ENCODE measurements at regions not wholly inside any gene's neighbourhood (a gene's known extent, or its start where the extent isn't known, plus 50 kb on each side); places are given as distances from the start of the nearest gene placed in this dataset.
A peak's percentile ranks its signal among the peaks of the same experiment; 100 is the strongest.

DNA sequence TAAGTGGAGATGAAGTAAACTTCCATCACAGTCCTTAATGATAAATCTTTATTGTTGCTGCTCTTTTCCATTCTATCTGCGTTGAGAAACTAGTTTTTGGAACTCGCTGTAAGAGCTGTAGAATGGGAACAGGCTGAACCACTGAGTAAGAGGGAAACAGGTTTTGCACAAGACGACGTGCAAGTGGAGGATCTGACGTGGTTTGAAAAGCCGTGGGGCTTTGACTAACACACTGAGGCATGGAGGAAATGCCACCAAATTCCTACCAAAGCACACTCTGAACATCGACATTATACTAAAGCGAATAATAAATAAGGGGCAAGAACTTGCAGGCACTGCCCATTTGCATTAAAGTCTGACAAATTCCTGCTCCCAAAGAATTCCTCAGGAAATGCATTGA lies 160.6 kb downstream of the KLF6 start:
- DNase-seq (ENCODE audit: low read depth): no peak

GRCh38 chr10:3623746-3624145 lies 161.3 kb downstream of the KLF6 start:
- DNase-seq (ENCODE audit: low read depth): peak; percentile 83

GRCh38 chr10:3622845-3623621 lies 162.0 kb downstream of the KLF6 start:
- DNase-seq (ENCODE audit: low read depth): peak; percentile 8

- no peak for DNase-seq (ENCODE audit: low read depth)
Observed at GRCh38 chr10:3622427-3622826, 162.6 kb downstream of the KLF6 start.

GRCh38 chr10:3620818-3621217 lies 164.2 kb downstream of the KLF6 start:
- DNase-seq (ENCODE audit: low read depth): no peak

DNA sequence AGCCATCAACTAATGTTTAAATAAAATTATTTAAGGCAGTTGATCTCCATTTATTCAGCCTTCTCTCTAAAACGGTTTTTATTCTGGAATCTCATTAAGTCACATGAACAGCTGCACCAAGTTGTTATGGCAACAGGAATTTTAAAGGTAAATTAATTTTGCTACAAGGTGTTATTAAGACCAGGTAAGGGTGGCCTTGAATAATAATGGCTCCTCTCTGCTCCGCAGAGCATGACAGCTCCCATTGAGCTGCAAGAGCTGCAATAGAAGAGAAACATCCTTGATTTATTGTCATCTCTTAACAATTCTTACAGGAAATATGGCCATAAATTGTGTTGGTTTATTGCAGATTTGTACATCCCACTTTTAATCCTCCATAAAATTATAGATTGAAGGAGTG lies 165.8 kb downstream of the KLF6 start:
- no peak for DNase-seq (ENCODE audit: low read depth)

DNA sequence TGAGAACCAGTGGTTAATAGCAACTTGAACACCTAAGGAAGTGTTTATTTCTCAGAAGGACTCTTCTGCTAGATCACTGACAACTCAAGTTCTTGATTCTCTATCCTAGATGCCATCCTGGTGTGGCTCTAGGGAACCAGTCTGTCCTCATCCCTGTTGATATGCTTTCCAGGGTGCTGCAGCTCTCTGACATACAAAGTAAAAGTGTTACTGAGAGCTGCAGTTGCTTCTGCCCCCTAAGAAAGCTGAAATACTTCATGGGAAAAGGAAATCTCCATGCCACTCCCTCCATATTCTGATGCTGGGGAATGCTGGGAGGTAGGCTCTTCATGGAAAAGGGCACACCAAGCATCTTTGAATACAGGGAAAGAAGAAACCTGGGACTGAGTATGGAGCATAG lies 168.1 kb downstream of the KLF6 start:
- no peak for DNase-seq (ENCODE audit: low read depth)

DNA sequence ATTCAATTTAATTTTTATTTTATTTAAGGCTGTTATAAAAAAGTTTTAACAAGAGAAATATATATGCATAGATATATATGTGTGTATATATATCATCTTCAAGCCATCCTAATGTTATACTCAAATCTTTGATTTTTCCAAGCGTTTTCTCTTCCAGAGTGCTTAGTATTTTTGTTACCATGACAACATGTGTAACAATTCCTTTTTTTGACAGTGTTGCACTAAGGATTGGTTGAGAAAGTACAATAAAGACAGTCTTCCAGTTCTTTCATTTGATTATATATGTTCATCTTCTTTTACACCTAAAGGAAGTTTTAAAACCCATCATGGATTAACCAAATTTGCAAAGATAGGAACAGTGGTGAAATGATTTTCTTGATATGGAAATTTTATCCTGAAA lies 171.7 kb downstream of the KLF6 start:
- no peak for DNase-seq (ENCODE audit: low read depth)

- no peak for DNase-seq (ENCODE audit: low read depth)
Observed at GRCh38 chr10:3612183-3613001, 172.6 kb downstream of the KLF6 start.

GRCh38 chr10:3606309-3606708 lies 178.7 kb downstream of the KLF6 start:
- DNase-seq (ENCODE audit: low read depth): no peak

GRCh38 chr10:3605882-3606281 lies 179.1 kb downstream of the KLF6 start:
- DNase-seq (ENCODE audit: low read depth): no peak

DNA sequence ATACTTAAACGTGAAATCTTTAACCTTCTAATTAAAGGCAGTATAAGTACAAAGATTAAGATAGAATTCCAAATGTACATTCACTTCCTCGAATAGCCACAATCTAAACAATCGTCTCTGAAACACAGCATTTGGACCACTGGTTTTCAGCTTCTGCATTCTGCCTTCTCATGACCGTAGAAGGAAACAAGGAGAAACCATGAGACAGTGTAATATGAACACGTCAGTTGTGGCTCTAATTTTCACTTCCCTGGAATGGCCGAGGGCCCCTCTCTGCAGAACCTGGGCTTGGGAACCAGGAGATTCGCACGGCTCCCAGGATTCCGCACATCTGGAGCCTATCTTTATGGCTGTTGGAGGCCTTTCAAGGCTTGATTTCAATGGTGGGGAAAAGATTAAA lies 189.3 kb downstream of the KLF6 start:
- DNase-seq (ENCODE audit: low read depth): no peak

DNA sequence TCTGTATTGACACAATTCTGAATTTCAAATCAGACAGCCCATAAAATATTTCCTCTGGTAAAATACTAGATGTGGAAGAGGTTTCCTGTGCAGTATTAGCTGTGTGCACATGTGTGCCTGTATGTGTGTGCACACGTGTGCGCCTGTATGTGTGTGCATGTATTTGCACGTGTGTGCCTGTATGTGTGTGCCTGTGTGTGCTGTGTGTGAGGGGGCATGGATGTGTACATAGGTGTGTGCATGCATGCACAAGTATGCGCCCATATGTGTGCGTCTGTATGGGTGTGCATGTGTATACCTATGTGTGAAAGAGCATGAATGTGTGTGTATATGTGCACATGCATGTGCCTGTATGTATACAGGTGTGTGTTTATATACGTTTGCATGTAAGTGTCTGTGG lies 191.4 kb downstream of the KLF6 start:
- no peak for DNase-seq (ENCODE audit: low read depth)

GRCh38 chr10:3592424-3592823 lies 192.6 kb downstream of the KLF6 start:
- DNase-seq (ENCODE audit: low read depth): no peak

DNA sequence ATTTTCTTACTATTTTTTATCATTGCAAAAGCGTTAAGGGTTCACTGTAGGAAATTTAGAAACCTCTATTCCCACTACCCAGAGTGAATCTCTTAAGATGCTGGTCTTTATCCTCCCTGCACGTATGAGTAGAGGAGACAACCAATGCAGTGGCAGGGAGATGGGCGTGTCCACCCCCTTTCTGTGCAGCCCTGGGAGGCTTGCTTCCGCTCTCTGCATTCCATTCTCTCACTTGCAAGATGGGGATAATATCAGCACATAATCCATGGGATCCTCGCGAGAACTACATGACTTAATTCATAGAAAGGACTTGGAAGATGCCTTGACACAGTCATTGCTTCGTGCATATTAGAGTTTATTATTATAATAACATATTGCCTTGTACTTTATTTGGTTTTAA lies 196.2 kb downstream of the KLF6 start:
- no peak for DNase-seq (ENCODE audit: low read depth)

DNA sequence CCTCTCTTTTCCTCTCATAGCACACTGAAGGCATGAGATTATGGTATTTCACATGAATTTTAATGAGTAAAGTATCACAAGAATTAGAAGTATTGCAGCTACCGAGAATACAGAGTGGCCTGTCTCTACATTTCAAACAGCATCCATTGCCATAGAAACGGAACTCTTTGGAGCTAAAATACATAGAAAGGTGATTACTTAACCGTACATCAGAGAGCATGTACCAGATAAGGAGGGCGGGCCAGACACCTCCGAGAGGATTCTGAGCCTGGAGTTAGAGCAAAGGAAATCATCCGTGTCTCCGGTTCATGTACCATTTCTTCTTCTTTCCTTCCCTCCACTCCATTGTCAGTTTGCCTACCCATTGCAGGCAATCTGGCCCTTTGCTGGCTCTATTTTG lies 196.7 kb downstream of the KLF6 start:
- DNase-seq (ENCODE audit: low read depth): no peak

DNA sequence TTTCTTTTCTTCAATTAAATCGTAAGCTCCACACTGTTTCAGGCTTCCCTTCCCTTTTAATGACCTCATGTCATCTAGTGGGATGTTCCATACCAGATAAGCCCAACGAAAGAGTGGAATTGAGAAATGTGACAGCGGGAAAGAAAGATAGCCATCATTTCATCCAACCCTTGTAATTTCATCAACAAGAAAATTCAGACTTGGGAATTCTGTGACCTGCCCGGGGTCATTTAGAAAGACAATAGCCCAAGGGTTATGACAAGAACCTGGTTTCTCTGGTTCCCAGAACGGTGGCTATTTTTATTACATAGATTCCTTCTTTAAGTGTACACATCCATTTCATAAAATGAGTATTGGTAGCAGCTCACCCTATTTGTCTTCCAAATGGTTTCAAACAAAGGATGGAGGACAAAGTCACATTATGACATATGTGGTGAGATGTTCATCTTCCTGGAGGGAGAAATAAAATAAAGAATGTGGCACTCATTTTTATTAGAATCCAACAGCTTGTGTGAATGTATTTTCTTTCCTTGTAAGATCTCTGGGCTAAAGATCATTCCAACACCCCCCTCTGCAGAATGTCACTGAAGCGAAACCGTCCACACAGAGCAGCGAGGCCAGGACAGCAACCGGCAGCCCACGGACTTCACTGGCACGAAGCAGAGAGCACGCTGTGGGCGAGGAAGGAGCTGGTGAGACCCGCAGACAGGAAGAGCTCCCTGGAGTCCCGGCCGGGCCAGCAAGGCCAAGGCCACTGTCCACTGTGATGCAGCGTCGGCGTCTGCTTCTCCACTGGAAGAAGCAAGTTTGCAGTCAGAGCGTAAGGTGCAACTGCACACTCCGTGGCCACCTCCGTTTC lies 199.9 kb downstream of the KLF6 start:
- no peak for DNase-seq (ENCODE audit: low read depth)

DNA sequence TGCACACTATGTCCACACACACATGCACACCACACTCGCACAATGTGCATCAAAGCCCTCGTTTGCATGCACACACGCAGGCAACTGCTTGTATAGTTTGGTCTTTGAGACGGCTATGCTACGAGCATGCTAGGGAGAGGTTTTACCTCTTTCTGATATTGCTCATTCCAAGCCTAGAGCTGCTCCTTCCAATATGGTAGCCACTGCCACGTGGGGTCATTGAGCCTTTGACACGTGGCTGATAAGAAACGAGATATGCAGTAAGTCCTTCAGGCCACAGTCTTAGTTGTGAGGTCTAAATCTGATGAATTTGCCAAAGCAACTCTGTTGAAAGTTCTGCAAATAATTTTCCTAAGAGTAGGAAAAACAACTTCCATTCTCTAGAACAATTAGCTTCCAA lies 204.4 kb downstream of the KLF6 start:
- DNase-seq (ENCODE audit: low read depth): no peak

GRCh38 chr10:3579845-3580244 lies 205.2 kb downstream of the KLF6 start:
- no peak for DNase-seq (ENCODE audit: low read depth)

DNA sequence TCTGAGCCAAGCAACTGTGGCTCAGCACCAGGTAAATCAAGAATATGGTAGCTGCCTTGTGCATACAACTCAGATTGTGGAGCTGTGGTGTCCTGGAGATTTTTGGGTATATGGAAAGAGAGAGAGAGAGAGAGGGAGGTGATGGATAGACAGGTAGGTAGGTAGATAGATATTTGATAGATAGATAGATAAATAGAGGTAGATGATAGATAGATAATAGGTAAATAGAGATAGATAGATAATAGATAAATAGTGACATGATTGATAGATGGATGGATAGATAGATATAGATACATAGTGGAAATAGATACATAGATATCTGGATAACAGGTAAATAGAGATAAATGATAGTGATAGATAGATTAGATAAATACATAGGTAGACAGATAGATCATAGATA lies 206.3 kb downstream of the KLF6 start:
- no peak for DNase-seq (ENCODE audit: low read depth)

GRCh38 chr10:3578159-3578558 lies 206.8 kb downstream of the KLF6 start:
- DNase-seq (ENCODE audit: low read depth): no peak

- DNase-seq (ENCODE audit: low read depth): no peak
Observed at GRCh38 chr10:3574451-3574850, 210.6 kb downstream of the KLF6 start.

DNA sequence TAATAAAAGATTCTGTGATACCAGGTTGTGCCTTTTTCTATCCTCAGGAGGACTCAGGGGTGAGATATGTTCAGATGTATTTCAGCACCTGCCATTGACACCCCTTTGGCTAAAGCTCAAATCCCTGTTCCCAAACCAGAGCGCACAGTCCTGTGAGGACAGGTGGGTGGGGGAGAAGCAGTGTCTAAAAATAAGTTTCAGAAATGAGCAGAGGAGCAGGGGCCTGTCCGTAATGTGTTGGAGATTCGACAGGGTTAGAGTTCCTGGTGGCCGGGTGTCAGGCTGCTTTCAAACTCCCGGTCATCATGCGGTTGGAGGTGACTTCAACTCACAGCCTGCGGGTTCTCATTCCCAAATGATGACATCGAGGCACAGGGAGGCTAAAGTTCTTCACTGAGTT lies 211.5 kb downstream of the KLF6 start:
- DNase-seq (ENCODE audit: low read depth): no peak
